ENCODE measurements at regions not wholly inside any gene's neighbourhood (a gene's known extent, or its start where the extent isn't known, plus 50 kb on each side); places are given as distances from the start of the nearest gene placed in this dataset.
"Not testable (repeated sequence)": the region's sequence is repeated elsewhere in the genome, so short reads cannot be mapped to it uniquely, and the experiment has no call there.

DNA sequence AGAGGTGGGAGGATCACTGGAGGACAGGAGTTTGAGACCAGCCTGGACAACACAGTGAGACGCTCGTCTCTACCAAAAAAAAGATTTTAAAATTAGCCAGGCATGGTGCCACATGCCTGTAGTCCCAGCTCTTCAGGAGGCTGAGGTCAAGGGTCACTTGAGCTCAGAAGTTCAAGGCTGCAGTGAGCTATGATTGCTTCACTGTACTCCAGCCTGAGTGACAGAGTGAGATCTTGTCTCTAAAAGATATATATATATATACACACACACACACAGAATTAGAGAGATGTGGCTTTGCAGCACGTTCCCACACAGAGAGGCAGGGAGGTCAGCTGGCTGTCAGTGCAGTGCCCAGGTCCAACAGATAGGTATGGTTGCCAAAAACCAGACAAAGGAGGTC is 363.4 kb downstream of the BCL2L11 start:
- TF ChIP-seq, protein P1, sequence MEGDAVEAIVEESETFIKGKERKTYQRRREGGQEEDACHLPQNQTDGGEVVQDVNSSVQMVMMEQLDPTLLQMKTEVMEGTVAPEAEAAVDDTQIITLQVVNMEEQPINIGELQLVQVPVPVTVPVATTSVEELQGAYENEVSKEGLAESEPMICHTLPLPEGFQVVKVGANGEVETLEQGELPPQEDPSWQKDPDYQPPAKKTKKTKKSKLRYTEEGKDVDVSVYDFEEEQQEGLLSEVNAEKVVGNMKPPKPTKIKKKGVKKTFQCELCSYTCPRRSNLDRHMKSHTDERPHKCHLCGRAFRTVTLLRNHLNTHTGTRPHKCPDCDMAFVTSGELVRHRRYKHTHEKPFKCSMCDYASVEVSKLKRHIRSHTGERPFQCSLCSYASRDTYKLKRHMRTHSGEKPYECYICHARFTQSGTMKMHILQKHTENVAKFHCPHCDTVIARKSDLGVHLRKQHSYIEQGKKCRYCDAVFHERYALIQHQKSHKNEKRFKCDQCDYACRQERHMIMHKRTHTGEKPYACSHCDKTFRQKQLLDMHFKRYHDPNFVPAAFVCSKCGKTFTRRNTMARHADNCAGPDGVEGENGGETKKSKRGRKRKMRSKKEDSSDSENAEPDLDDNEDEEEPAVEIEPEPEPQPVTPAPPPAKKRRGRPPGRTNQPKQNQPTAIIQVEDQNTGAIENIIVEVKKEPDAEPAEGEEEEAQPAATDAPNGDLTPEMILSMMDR (conservative IDR thresholded peaks at IDR 0.05; ENCODE audit: low read length): not testable (repeated sequence)
- TF ChIP-seq EZH2phosphoT487 (IDR thresholded peaks at IDR 0.05; ENCODE audit: borderline replicate concordance): not testable (repeated sequence)
